GM12878 (cell line): ENCODE measurements at regions not wholly inside any gene's neighbourhood (a gene's known extent, or its start where the extent isn't known, plus 50 kb on each side); places are given as distances from the start of the nearest gene placed in this dataset.

Source experiments
- ATAC-seq: fragments of 200-7000 bp; cut with Tn5 transposase; 3 replicates; pipeline ENCODE4 v1.9.1; 2020; ENCODE audit warnings: mild to moderate bottlenecking, moderate library complexity
- BruUV-seq: library from RNA; stranded (reverse); fragments of 400-500 nt; replicated peaks from 2 replicates; lab custom pipeline; 2021; lab: Mats Ljungman, UMichigan
- CTCF ChIA-PET: fragments of 300-600 bp; sonication (Branson Sonifier 250); formaldehyde crosslinking; extraction: SDS; loops from one replicate; lab custom pipeline; 2021; ENCODE audit warnings: inconsistent platforms; lab: Yijun Ruan, JAX
- POLR2A ChIA-PET: fragments of 350-600 bp; formaldehyde crosslinking; extraction: SDS; loops from one replicate; lab custom pipeline; 2021; ENCODE audit warnings: inconsistent platforms; lab: Charles Lee
- RAD21 ChIA-PET: fragments of 300-600 bp; sonication (Branson Sonifier 250); formaldehyde crosslinking; loops from one replicate; lab custom pipeline; 2023; ENCODE audit warnings: antibody characterized with exemption; ENCODE audit not compliant: unreplicated experiment; lab: Charles Lee
- SMC1A ChIA-PET: fragments of 300-600 bp; sonication (Branson Sonifier 250); formaldehyde crosslinking; loops from one replicate; lab custom pipeline; 2023; ENCODE audit not compliant: unreplicated experiment, uncharacterized antibody; lab: Charles Lee
- DNase-seq: peaks from one replicate; pipeline ENCODE4 v3.0.0-alpha.2; 2011; ENCODE audit warnings: low read depth, low spot score
- FAIRE-seq: peaks from 3 replicates; lab custom pipeline; 2011; peaks lifted over from hg19 to GRCh38; lab: Jason Lieb, UNC
- H2AFZ ChIP-seq: 2 replicates; pipeline ENCODE4 v1.6.0; 2011; ENCODE audit warnings: low read depth, low read length, control low read depth; ENCODE audit not compliant: control insufficient read depth
- H3K27ac ChIP-seq: 2 replicates; pipeline ENCODE4 v1.5.1; 2011; ENCODE audit warnings: control low read depth; ENCODE audit not compliant: control insufficient read depth, insufficient read depth
- H3K27me3 ChIP-seq, 2 experiments: replicated peaks in 1 of 2; 2 replicates each; pipeline versions ENCODE4 v1.6.0 to v1.6.1; 2011; ENCODE audit warnings: low read length in 1 of 2; ENCODE audit not compliant: control insufficient read depth in 2 of 2, insufficient read depth in 2 of 2
- H3K36me3 ChIP-seq, 2 experiments: 2 replicates each; pipeline ENCODE4 v1.5.1; 2011; ENCODE audit warnings: low read length in 1 of 2; ENCODE audit not compliant: control insufficient read depth in 2 of 2, insufficient read depth in 2 of 2
- H3K4me1 ChIP-seq: 2 replicates; pipeline ENCODE4 v1.6.1; 2011; ENCODE audit warnings: mild to moderate bottlenecking, low read length, moderate library complexity, mixed read lengths; ENCODE audit not compliant: control insufficient read depth, insufficient read depth
- H3K4me2 ChIP-seq: 2 replicates; pipeline ENCODE4 v1.6.0; 2011; ENCODE audit warnings: control low read depth; ENCODE audit not compliant: control insufficient read depth, insufficient read depth
- H3K4me3 ChIP-seq: fragments of 200-600 bp; sonication (generic); 2 replicates; pipeline ENCODE4 v1.5.1; 2016
- H3K79me2 ChIP-seq: 2 replicates; pipeline ENCODE4 v1.6.0; 2011; ENCODE audit warnings: low read length; ENCODE audit not compliant: control insufficient read depth, insufficient read depth
- H3K9ac ChIP-seq: 2 replicates; pipeline ENCODE4 v1.8.0; 2011; ENCODE audit warnings: low read length, control low read depth, mixed read lengths; ENCODE audit not compliant: control insufficient read depth, insufficient read depth
- H3K9me3 ChIP-seq: replicated peaks from 3 replicates; pipeline ENCODE4 v1.5.1; 2011; ENCODE audit warnings: mild to moderate bottlenecking, low read length; ENCODE audit not compliant: control insufficient read depth, insufficient read depth
- H4K20me1 ChIP-seq: 2 replicates; pipeline ENCODE4 v1.6.0; 2011; ENCODE audit not compliant: control insufficient read depth, insufficient read depth
- CBX5 ChIP-seq: sonication (generic); IDR thresholded peaks from 2 replicates; pipeline ENCODE4 v1.6.1; 2016; ENCODE audit warnings: low read depth, moderate library complexity, mild to moderate bottlenecking, inconsistent platforms
- DPF2 ChIP-seq: fragments of 450-650 bp; IDR thresholded peaks from 2 replicates; pipeline ENCODE4 v1.6.1; 2017; ENCODE audit warnings: mild to moderate bottlenecking
- ELK1 ChIP-seq: IDR thresholded peaks from 2 replicates; pipeline ENCODE4 v1.6.1; 2012; ENCODE audit warnings: low read depth, low read length, improper control_type of control experiment
- FOXK2 ChIP-seq: fragments of 450-650 bp; IDR thresholded peaks from 2 replicates; pipeline ENCODE4 v1.6.1; 2017; ENCODE audit warnings: mild to moderate bottlenecking, moderate library complexity
- IRF3 ChIP-seq: fragments of 450-650 bp; IDR thresholded peaks from 2 replicates; pipeline ENCODE4 v1.6.1; 2014; ENCODE audit warnings: mild to moderate bottlenecking
- KAT2A ChIP-seq: conservative IDR thresholded peaks from 2 replicates; pipeline ENCODE4 v1.6.1; 2011; ENCODE audit warnings: low read depth, low read length; ENCODE audit not compliant: control insufficient read depth
- MEF2B ChIP-seq: fragments of 450-650 bp; IDR thresholded peaks from 2 replicates; pipeline ENCODE4 v1.6.1; 2018; ENCODE audit warnings: mild to moderate bottlenecking, moderate library complexity; ENCODE audit not compliant: partially characterized antibody, poor library complexity, severe bottlenecking
- NFXL1 ChIP-seq: fragments of 450-650 bp; IDR thresholded peaks from 2 replicates; pipeline ENCODE4 v1.6.1; 2017; ENCODE audit warnings: antibody characterized with exemption, mild to moderate bottlenecking, borderline replicate concordance
- PRDM15 ChIP-seq: fragments of 450-650 bp; formaldehyde crosslinking; IDR thresholded peaks from 2 replicates; pipeline ENCODE4 v1.4.0; 2020; ENCODE audit warnings: mild to moderate bottlenecking, moderate library complexity
- RAD51 ChIP-seq: fragments of 450-650 bp; IDR thresholded peaks from 2 replicates; pipeline ENCODE4 v1.6.1; 2016; ENCODE audit warnings: moderate library complexity, mild to moderate bottlenecking, inconsistent platforms
- SMAD1 ChIP-seq: fragments of 450-650 bp; IDR thresholded peaks from 2 replicates; pipeline ENCODE4 v1.6.1; 2018; ENCODE audit warnings: mild to moderate bottlenecking, low read depth; ENCODE audit not compliant: partially characterized antibody
- TAF1 ChIP-seq: IDR thresholded peaks from 2 replicates; pipeline ENCODE4 v1.6.1; 2011; ENCODE audit warnings: mild to moderate bottlenecking, low read depth, low read length, borderline replicate concordance
- ZBTB4 ChIP-seq: fragments of 450-650 bp; formaldehyde crosslinking; IDR thresholded peaks from 2 replicates; pipeline ENCODE4 v1.4.0; 2022; ENCODE audit warnings: mild to moderate bottlenecking, moderate library complexity
- WGBS: methylation state at CpG from one replicate; pipeline ENCODE4 v1.1.6; 2016; ENCODE audit warnings: low lambda C conversion rate; ENCODE audit not compliant: insufficient replicate concordance, insufficient coverage; ENCODE audit errors: missing lambda C conversion rate; 5-methylcytosine and 5-hydroxymethylcytosine counted together
- in situ Hi-C: fragments of 300-500 bp; cut with MboI; formaldehyde crosslinking; loops from 9 replicates; pipeline ENCODE4 v1.14.3; 2018; ENCODE audit warnings: mixed read lengths
- intact Hi-C: fragments of 100-400 bp; cut with micrococcal nuclease; formaldehyde crosslinking; loops from one replicate; pipeline ENCODE4 v1.14.2; 2022; ENCODE audit not compliant: unreplicated experiment
- TF ChIP-seq, protein P1 (sequence below): IDR thresholded peaks from 2 replicates; pipeline ENCODE4 v1.6.1; 2012; ENCODE audit warnings: low read depth, low read length, improper control_type of control experiment

- WGBS = 12% methylated on average over 5 of the region's 5 CpGs
- H3K4me3 ChIP-seq = no peak overlapping the region
- no peak for DNase-seq
- H3K4me1 ChIP-seq = no peaks in the 10 kb centered on the region
- no peak overlapping the region for H3K4me2 ChIP-seq
- no peaks in the 10 kb centered on the region for H4K20me1 ChIP-seq
- no peak overlapping the region for H3K27ac ChIP-seq
- no peak for ATAC-seq
- no TSS peak for BruUV-seq
- no peak overlapping the region for H2AFZ ChIP-seq
- H3K27me3 ChIP-seq = peaks cover 2 to 5% of the 10 kb centered on the region in 2 experiments; a peak in 2 of 4 replicates
- FAIRE-seq = no peak
- no peaks in the 10 kb centered on the region for H3K9me3 ChIP-seq
- H3K79me2 ChIP-seq = no peaks in the 10 kb centered on the region
- intact Hi-C loops = no loop called here
- ChIA-PET CTCF (no interaction called here), RAD21 (no interaction called here), SMC1A (no interaction called here), POLR2A (no interaction called here)
- H3K36me3 ChIP-seq = no peaks in the 10 kb centered on the region
- H3K9ac ChIP-seq = no peak overlapping the region
- in situ Hi-C loops = no loop called here
- TF ChIP-seq KAT2A (no peak), DPF2 (no peak), FOXK2 (no peak), PRDM15 (CRISPR knock-in tag) (no peak), MEF2B (no peak), RAD51 (no peak), ZBTB4 (no peak), CBX5 (no peak), ELK1 (no peak), NFXL1 (no peak), TAF1 (no peak), IRF3 (no peak), SMAD1 (no peak)
- TF ChIP-seq, protein P1, sequence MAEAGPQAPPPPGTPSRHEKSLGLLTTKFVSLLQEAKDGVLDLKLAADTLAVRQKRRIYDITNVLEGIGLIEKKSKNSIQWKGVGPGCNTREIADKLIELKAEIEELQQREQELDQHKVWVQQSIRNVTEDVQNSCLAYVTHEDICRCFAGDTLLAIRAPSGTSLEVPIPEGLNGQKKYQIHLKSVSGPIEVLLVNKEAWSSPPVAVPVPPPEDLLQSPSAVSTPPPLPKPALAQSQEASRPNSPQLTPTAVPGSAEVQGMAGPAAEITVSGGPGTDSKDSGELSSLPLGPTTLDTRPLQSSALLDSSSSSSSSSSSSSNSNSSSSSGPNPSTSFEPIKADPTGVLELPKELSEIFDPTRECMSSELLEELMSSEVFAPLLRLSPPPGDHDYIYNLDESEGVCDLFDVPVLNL = no peak
Measured at GRCh38 chr20:40633123-40633850, 55.7 kb downstream of the MAFB start.
